Gastrocnemius medialis (tissue), 4 donors: ENCODE measurements at regions not wholly inside any gene's neighbourhood (a gene's known extent, or its start where the extent isn't known, plus 50 kb on each side); places are given as distances from the start of the nearest gene placed in this dataset.

ENCODE experiments used
- CTCF ChIP-seq, 5 experiments: fragments of 450-650 bp in 3 of 5; fragments of 200-600 bp in 2 of 5; sonication (generic) in 2 of 5; IDR thresholded peaks in 4 of 5; conservative IDR thresholded peaks in 1 of 5; 1 replicate in 4 of 5; 2 replicates in 1 of 5; pipeline ENCODE4 v1.5.1; 2016 to 2019; ENCODE audit warnings: antibody characterized with exemption in 5 of 5, mild to moderate bottlenecking in 3 of 5, moderate library complexity in 3 of 5
- POLR2A ChIP-seq, 2 donors: fragments of 450-650 bp; IDR thresholded peaks; one replicate each; pipeline ENCODE4 v1.6.1; 2017; ENCODE audit warnings: antibody characterized with exemption in 2 of 2, mild to moderate bottlenecking in 2 of 2, moderate library complexity in 2 of 2

- no peak for TF ChIP-seq CTCF (IDR thresholded peaks at IDR 0.05 in 4 of 5, conservative IDR thresholded peaks at IDR 0.05 in 1 of 5)
- no peak for TF ChIP-seq POLR2A (IDR thresholded peaks at IDR 0.05)
These were observed 95.6 kb downstream of the GPAM start for GRCh38 chr10:112087953-112088456.
